HG03039 (cell line): ENCODE measurements at regions not wholly inside any gene's neighbourhood (a gene's known extent, or its start where the extent isn't known, plus 50 kb on each side); places are given as distances from the start of the nearest gene placed in this dataset.

Experiments
- ATAC-seq: cut with Tn5 transposase; IDR thresholded peaks from one replicate; pipeline ENCODE4 v1.9.1; 2021; ENCODE audit warnings: mild to moderate bottlenecking, moderate library complexity; ENCODE audit not compliant: unreplicated experiment

- no peak for ATAC-seq
Observed at GRCh38 chr12:88310069-88310468, 168.0 kb downstream of the TMTC3 start.

- ATAC-seq = no peak
Observed at GRCh38 chr12:88310666-88311065, 168.6 kb downstream of the TMTC3 start.

DNA sequence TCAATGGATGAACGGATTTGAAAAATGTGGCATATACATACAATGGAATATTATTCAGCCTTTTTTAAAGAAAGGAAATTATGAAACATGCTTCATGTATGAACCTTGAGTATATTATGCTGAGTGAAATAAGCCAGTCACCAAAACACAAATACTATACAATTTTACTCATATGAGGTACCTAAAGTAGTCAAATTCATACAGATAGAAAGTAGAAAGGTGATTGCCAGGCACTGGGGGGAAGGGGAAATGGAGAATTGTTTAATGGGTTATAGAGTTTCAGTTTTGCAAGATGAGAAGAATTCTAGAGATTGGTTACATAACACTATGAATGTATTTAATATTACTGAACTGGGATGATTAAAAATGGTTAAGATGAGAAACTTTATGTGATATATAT lies 171.4 kb downstream of the TMTC3 start:
- ATAC-seq = no peak

GRCh38 chr12:88314706-88315105 lies 172.6 kb downstream of the TMTC3 start:
- no peak for ATAC-seq

DNA sequence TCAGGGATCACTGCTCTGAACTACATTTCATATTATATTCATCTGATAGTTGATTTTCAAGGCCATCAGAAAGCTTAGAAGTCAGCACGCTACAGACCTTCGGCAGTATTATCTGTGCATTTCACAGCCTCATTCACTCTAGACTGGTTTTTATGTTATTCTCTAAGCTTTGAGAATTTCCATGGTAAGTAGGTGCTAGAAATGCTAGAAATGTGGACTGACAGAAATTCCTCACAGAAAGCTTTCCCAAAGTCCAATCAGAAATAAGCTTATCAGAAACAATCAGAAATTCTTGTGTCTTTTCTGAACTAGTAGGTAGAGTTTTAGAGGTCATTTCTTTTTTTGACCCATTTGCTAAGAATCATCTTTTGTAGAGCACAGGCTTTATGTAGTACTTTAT lies 176.6 kb downstream of the TMTC3 start:
- no peak for ATAC-seq

- no peak for ATAC-seq
Observed at GRCh38 chr12:88325076-88325815, 183.1 kb downstream of the TMTC3 start.

- ATAC-seq = no peak
Observed at GRCh38 chr12:88325816-88326189, 183.7 kb downstream of the TMTC3 start.

GRCh38 chr12:88327276-88327675 lies 185.2 kb downstream of the TMTC3 start:
- ATAC-seq = no peak

DNA sequence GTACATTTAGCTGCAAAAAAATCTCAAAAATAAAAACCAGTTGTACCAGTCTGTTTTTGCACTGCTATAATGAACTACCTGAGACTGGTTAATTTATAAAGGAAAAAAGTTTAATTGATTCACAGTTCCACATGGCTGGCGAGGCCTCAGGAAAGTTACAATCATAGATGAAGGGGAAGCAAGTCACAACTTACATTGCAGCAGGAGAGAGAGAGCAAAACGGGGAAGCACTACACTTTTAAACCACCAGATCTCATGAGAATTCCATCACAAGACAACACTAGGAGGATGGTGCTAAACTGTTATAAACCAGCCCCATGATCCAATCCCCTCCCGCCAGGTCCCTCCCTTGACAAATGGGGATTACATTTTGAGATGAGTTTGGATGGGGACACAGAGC lies 186.0 kb downstream of the TMTC3 start:
- ATAC-seq = no peak

GRCh38 chr12:88329833-88330232 lies 187.7 kb downstream of the TMTC3 start:
- ATAC-seq = no peak

DNA sequence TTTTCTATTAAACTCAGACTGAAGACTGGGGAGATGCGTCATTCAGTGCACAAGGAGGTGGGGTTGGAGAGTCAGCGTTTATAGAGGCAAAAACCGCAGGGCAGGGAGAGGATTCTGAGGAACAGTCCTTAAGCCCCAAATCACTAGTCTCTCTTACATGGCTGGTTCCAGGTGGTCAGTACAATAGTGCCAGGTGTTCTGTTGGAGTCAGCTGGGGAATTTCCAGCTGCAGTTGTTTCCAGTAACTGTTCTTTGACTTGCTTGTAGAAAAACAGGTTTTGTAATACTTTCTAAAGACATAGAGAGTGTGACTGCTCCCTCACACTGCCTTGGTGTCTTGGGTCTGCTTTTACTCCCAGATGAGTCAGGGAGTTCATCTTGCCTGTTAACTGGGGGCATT lies 192.2 kb downstream of the TMTC3 start:
- ATAC-seq = peak; percentile 60

DNA sequence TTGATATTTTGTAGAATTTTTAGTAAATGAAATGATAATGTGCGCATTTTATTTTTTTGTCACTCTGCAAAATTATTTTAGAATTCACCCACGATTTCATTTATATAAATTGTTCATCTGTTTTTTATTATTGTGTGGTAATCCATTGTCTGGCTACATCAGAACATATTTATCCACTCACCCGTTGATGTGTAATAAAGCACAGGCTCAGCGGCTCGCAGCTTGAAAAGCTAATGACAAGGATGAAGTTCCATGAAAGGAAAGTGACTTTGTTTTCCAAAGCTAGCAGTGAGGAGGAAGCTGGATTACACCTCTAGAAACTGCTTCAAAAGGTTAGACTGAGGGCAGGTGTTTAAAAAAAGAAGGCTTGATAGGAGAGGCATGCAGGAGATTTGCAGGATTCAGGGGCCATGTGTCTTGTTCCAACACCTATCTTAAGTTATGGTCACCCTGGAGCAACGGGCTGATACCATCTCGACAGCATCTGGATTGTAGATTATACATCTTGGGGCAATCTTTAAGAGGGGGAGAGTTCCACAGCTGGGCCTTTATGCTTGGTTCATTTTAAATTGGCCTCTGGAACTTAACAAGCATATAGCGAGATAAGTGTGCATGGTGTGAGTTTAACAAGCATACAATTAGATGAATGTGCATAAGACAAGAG lies 194.1 kb downstream of the TMTC3 start:
- ATAC-seq = no peak

DNA sequence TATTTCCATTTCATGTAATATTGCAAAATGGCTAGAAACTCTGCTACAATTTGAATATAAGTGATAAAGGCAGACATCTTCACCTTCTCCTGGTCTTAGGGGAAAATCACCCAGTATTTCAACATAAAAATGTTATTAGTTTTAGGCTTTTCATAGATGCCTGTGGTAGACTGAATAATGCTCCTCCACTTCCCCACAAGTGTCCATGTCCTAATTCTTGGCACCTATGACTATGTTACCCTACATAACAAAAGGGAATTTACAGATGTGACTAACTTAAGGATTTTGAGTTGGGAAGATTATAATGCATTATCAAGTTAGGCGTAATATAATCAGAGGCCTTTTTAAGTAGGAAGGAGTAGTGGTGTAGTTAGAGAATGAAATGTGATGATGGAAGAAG lies 196.4 kb downstream of the TMTC3 start:
- ATAC-seq = no peak

- ATAC-seq = no peak
Observed at GRCh38 chr12:88339254-88339949, 197.3 kb downstream of the TMTC3 start.

DNA sequence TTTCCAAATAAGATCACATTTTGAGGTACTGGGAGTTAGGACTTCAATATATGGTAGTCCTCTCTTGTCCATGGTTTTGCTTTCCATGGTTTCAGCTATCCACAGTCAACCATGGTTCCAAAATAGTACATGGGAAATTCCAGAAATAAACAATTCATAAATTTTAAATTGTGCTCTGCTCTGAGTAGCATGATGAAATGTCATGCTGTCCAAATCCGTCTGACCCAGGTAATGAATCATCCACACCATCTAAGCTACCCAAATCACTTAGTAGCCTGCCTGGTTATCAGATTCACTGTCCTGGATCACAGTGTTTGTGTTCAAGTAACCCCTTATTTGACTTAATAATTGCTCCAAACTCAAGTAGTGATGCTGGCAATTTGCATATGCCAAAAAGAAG lies 197.9 kb downstream of the TMTC3 start:
- ATAC-seq = no peak

DNA sequence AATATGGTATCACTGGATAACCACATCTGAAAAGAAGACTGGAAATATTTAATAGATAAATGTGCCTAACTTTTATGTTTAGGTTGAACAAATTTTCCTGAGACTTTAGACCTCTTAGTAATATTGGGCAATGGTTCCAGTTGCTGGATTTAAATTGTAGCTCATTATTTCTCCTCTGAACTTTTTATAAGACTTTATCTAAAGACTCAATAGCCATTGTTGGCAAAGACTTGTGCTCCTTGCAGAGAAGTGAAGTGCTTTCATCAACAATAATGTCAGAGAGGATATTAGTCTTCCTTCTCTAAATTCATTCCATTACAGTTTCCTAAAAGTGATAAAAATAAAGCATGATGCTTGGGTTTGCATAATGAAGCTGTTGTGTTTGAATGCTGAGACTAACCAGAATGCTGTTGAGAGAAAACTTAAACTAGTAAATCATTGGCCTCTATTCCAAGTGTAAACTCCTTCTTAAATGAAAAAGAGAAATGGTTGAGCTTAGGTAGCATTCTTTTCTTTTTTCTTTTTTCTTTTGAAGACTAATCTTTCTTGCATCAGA lies 200.2 kb downstream of the TMTC3 start:
- no peak for ATAC-seq

DNA sequence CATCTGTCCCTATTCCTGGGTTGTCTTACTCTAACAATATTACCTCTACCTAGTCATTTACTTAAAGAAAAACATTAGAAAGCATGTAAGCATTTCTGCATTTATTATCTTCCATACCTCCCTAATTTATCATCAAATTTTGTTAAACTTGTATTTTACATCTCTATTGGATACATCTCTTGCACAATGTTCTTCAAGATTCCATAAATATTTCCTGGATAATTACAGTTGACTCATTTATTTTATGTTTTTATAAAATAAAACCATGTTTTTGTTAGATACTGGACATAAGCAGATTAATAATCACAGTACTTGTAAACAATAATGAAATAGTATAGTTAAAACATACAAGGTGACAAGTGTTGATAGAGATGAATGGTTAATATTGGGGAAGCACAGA lies 209.0 kb downstream of the TMTC3 start:
- ATAC-seq = no peak

GRCh38 chr12:88354691-88355090 lies 212.6 kb downstream of the TMTC3 start:
- ATAC-seq = no peak

DNA sequence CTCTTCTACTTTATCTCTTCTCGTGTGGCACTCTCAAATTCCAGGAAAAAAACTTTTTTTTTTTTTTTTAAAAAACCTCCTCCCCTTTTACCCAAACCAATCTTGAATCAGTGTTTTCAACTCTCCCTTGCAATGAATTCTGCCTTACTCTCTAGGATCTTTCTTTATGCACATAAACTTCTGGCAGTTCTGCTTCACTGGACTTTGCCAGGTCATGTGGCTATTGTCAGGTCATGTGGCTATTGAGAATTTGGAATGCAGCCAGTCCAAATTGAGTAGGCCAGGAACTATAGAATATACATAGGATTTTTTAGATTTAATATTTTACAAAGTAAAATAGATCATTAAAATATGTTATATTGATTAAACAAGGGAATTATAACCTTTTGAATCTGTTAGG lies 218.2 kb downstream of the TMTC3 start:
- no peak for ATAC-seq

GRCh38 chr12:88361493-88361892 lies 218.8 kb downstream of the KITLG start:
- no peak for ATAC-seq

DNA sequence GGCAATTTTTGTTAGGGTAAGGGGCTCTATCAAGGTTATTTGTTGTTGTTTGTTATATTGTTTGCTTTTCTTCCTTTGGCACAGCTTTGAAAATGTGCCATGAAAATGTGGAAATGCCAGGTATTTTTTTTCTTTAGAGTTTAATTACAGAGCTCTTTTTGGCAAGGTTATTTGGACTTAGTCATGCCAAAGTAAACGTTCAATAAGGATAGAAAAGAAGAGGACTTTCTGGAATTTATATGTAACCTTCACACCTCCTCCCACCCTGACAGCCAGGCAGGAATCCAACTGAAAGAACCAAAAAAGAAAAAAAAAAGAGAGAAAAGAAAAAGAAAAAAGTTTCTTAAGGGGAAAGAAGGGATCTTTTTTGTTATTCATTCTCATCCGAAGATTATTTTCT lies 217.8 kb downstream of the KITLG start:
- no peak for ATAC-seq

GRCh38 chr12:88365403-88365802 lies 214.9 kb downstream of the KITLG start:
- ATAC-seq = no peak
